Thoracic aorta (tissue), 2 donors: ENCODE measurements at regions not wholly inside any gene's neighbourhood (a gene's known extent, or its start where the extent isn't known, plus 50 kb on each side); places are given as distances from the start of the nearest gene placed in this dataset.

Experiments
- ATAC-seq: fragments of 150-250 bp; one replicate; pipeline ENCODE4 v1.8.0; 2017; ENCODE audit warnings: low read depth; ENCODE audit not compliant: insufficient number of reproducible peaks, low FRiP score
- DNase-seq: peaks from one replicate; pipeline ENCODE4 v3.0.0-alpha.2; 2020; ENCODE audit warnings: low spot score
- H3K27ac ChIP-seq, 2 donors: fragments of 200-600 bp; sonication (generic); 1 replicate in 1 of 2; 2 replicates in 1 of 2; pipeline ENCODE4 v1.5.1; 2016; ENCODE audit warnings: mild to moderate bottlenecking in 2 of 2, moderate library complexity in 2 of 2
- H3K27me3 ChIP-seq: fragments of 200-600 bp; sonication (generic); replicated peaks from 2 replicates; pipeline ENCODE4 v1.6.0; 2016; ENCODE audit warnings: mild to moderate bottlenecking; ENCODE audit not compliant: insufficient read depth
- H3K36me3 ChIP-seq: fragments of 200-600 bp; sonication (generic); one replicate; pipeline ENCODE4 v1.5.1; 2016
- H3K4me1 ChIP-seq, 2 donors: fragments of 200-600 bp; sonication (generic); 1 replicate in 1 of 2; 2 replicates in 1 of 2; pipeline versions ENCODE4 v1.5.1 to v1.6.0; 2016; ENCODE audit warnings: low read depth in 2 of 2, mild to moderate bottlenecking in 1 of 2; ENCODE audit not compliant: control insufficient read depth in 1 of 2
- H3K4me3 ChIP-seq: fragments of 200-600 bp; sonication (generic); 2 replicates; pipeline ENCODE4 v1.5.1; 2016; ENCODE audit warnings: mild to moderate bottlenecking
- H3K9me3 ChIP-seq: fragments of 200-600 bp; sonication (generic); 2 replicates; pipeline ENCODE4 v1.5.1; 2016
- TF ChIP-seq, protein P1 (sequence below): fragments of 200-600 bp; sonication (generic); IDR thresholded peaks from one replicate; pipeline ENCODE4 v1.5.1; 2019; ENCODE audit warnings: antibody characterized with exemption

- no peaks in the 10 kb centered on the region for H3K27me3 ChIP-seq
- no peaks in the 10 kb centered on the region for H3K36me3 ChIP-seq
- H3K27ac ChIP-seq, result no peak overlapping the region
- ATAC-seq, result no peak
- TF ChIP-seq, protein P1, sequence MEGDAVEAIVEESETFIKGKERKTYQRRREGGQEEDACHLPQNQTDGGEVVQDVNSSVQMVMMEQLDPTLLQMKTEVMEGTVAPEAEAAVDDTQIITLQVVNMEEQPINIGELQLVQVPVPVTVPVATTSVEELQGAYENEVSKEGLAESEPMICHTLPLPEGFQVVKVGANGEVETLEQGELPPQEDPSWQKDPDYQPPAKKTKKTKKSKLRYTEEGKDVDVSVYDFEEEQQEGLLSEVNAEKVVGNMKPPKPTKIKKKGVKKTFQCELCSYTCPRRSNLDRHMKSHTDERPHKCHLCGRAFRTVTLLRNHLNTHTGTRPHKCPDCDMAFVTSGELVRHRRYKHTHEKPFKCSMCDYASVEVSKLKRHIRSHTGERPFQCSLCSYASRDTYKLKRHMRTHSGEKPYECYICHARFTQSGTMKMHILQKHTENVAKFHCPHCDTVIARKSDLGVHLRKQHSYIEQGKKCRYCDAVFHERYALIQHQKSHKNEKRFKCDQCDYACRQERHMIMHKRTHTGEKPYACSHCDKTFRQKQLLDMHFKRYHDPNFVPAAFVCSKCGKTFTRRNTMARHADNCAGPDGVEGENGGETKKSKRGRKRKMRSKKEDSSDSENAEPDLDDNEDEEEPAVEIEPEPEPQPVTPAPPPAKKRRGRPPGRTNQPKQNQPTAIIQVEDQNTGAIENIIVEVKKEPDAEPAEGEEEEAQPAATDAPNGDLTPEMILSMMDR, result no peak
- no peaks in the 10 kb centered on the region for H3K9me3 ChIP-seq
- H3K4me1 ChIP-seq, result peaks cover 0 to 12% of the 10 kb centered on the region in 2 donors
- H3K4me3 ChIP-seq, result no peak overlapping the region
- no peak for DNase-seq
Measured at GRCh38 chr17:5772720-5773119, 188.4 kb upstream of the NLRP1 start.

DNA sequence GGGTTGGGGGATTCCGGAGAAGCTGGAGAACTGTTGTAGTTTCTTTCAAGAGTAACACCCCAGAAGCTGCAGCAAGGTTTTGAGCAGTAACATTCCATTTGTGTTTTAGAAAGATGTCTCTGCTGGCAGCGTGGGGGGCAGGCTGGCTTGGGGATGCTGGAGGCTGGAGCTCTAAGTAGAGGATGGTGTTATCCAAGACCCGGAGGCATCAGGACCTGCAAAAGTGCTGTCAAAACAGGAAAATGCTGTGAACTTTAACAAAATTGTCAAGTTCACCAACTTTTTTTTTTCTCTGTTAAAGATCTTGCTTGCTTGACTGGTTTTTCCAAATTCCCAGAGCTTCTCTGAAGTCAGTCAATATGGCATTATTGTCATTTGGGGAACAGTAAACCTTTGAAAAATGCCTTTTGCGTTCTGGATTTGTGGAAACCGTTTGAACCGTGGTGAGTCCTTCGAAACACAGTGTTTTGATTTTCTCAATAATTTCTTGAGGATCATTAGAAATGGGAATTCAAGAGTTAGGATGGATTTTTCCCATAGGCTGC is 189.6 kb upstream of the NLRP1 start:
- Histone ChIP-seq H3K27ac (no peak overlapping the region), H3K4me1 (peaks cover 0 to 12% of the 10 kb centered on the region in 2 donors), H3K36me3 (no peaks in the 10 kb centered on the region), H3K4me3 (no peak overlapping the region), H3K27me3 (no peaks in the 10 kb centered on the region), H3K9me3 (no peaks in the 10 kb centered on the region)
- ATAC-seq (no peak), DNase-seq (no peak)
- TF ChIP-seq, protein P1, result no peak

DNA sequence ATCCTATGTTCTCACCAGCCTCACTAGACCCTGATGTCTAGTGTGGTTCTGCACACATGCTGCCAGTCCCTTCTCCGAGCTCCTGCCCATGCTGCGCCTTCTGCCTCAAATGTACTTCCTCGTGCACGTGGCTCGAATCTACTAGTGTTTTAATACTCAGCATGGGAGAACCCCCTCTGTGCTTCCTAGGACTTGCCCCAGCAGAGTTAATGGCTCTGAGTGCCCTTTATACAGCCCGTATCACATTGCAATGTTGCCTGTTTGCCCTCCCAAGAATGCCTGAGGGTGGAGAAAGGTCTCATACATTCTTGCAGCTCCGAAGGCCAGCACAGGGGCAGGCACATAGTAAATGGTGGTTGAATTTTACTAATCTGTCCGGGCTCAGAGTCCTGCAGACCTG is 190.8 kb upstream of the NLRP1 start:
- H3K27ac ChIP-seq, result no peak overlapping the region
- TF ChIP-seq, protein P1, result no peak
- peaks cover 0 to 12% of the 10 kb centered on the region in 2 donors for H3K4me1 ChIP-seq
- ATAC-seq (no peak), DNase-seq (no peak)
- no peak overlapping the region for H3K4me3 ChIP-seq
- H3K27me3 ChIP-seq, result no peaks in the 10 kb centered on the region
- no peaks in the 10 kb centered on the region for H3K36me3 ChIP-seq
- H3K9me3 ChIP-seq, result no peaks in the 10 kb centered on the region

- Histone ChIP-seq H3K4me1 (peaks cover 0 to 12% of the 10 kb centered on the region in 2 donors), H3K4me3 (no peak overlapping the region), H3K27ac (no peak overlapping the region), H3K36me3 (no peaks in the 10 kb centered on the region), H3K9me3 (no peaks in the 10 kb centered on the region), H3K27me3 (no peaks in the 10 kb centered on the region)
- TF ChIP-seq, protein P1, result no peak
- DNase-seq (no peak), ATAC-seq (no peak)
Measured at GRCh38 chr17:5780476-5780875, 196.2 kb upstream of the NLRP1 start.

DNA sequence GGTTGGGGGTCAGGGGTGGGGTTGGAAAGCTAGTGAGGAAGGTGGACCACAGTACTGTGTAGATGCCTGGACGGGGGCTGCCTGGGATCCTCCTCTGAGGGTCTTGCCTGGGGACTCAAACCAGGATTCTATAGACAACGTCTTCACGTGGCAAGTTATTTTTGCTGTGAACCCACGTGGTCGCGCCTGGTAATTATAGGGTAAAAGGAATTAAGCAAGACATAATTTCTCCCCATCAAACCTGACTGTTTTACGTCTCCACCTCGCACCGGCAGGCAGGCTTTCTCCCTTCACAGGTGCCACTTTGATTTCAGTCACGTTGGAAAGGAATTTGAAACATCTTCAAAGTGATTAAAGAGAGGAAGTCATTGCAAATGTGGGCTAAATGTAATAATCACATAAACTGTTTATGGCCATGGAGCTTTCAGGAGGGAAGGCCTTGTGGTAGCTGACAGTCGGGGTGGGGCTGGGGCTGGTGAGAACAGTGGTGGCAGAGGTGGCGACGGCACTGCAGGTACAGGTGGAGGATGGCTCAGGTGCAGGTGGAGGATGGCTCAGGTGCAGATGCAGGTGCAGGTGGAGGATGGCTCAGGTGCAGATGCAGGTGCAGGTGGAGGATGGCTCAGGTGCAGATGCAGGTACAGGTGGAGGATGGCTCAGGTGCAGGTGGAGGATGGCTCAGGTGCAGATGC is 197.1 kb upstream of the NLRP1 start:
- no peaks in the 10 kb centered on the region for H3K27me3 ChIP-seq
- H3K36me3 ChIP-seq, result no peaks in the 10 kb centered on the region
- DNase-seq (no peak), ATAC-seq (no peak)
- H3K27ac ChIP-seq, result no peak overlapping the region
- H3K4me3 ChIP-seq, result no peak overlapping the region
- TF ChIP-seq, protein P1, result no peak
- peaks cover 0 to 3% of the 10 kb centered on the region in 2 donors for H3K4me1 ChIP-seq
- H3K9me3 ChIP-seq, result no peaks in the 10 kb centered on the region
